ENCODE measurements at regions not wholly inside any gene's neighbourhood (a gene's known extent, or its start where the extent isn't known, plus 50 kb on each side); places are given as distances from the start of the nearest gene placed in this dataset.

- Histone ChIP-seq H3K9me3 (ENCODE audit: insufficient read depth, low read depth, low read length) (no peaks in the 10 kb centered on the region), H3K79me2 (ENCODE audit: control insufficient read depth, insufficient read depth, low read length, poor library complexity) (no peaks in the 10 kb centered on the region), H3K27me3 (ENCODE audit: insufficient read depth, low read length) (no peaks in the 10 kb centered on the region), H3K18ac (ENCODE audit: low read length) (no peak overlapping the region), H2AK5ac (ENCODE audit: low read length) (no peak overlapping the region), H2BK12ac (ENCODE audit: low read length) (no peak overlapping the region), H3K14ac (ENCODE audit: low read length) (no peak overlapping the region), H2BK5ac (ENCODE audit: low read depth, low read length, poor library complexity) (no peak overlapping the region), H3K23ac (ENCODE audit: low read length) (no peak overlapping the region), H3K4me1 (ENCODE audit: control insufficient read depth in 1 of 2, insufficient read depth in 2 of 2, low read length in 2 of 2) (no peaks in the 10 kb centered on the region), H3K79me1 (ENCODE audit: low read length) (no peaks in the 10 kb centered on the region), H3K36me3 (ENCODE audit: control insufficient read depth in 1 of 2, insufficient read depth in 2 of 2, low read length in 2 of 2) (no peaks in the 10 kb centered on the region), H4K91ac (ENCODE audit: low read depth, low read length) (no peak overlapping the region), H3K4me2 (ENCODE audit: low read length) (no peak overlapping the region), H3K4me3 (ENCODE audit: low read depth, low read length) (no peak overlapping the region), H3K27ac (ENCODE audit: low read depth, low read length) (no peak overlapping the region), H2AFZ (ENCODE audit: insufficient read depth, low read length, poor library complexity) (no peak overlapping the region), H3K4ac (ENCODE audit: low read depth, low read length) (no peak overlapping the region), H4K12ac (ENCODE audit: low read depth, low read length) (no peak overlapping the region), H2BK120ac (ENCODE audit: insufficient read depth, low read length, poor library complexity) (no peak overlapping the region), H4K8ac (ENCODE audit: low read depth, low read length) (no peak overlapping the region), H3K9ac (ENCODE audit: low read length) (no peak overlapping the region)
- no peak for DNase-seq
- WGBS (ENCODE audit: extremely low coverage, insufficient coverage, insufficient read length) = no CpG with 5 or more reads among the region's 1 CpG
Measured at GRCh38 chr13:90365130-90365529, 982.4 kb upstream of the MIR17HG start.

GRCh38 chr13:90374168-90374567 is 973.3 kb upstream of the MIR17HG start:
- Histone ChIP-seq H3K79me2 (ENCODE audit: control insufficient read depth, insufficient read depth, low read length, poor library complexity) (no peaks in the 10 kb centered on the region), H3K79me1 (ENCODE audit: low read length) (no peaks in the 10 kb centered on the region), H3K9me3 (ENCODE audit: insufficient read depth, low read depth, low read length) (no peaks in the 10 kb centered on the region), H4K91ac (ENCODE audit: low read depth, low read length) (no peak overlapping the region), H4K12ac (ENCODE audit: low read depth, low read length) (no peak overlapping the region), H4K8ac (ENCODE audit: low read depth, low read length) (no peak overlapping the region), H2BK5ac (ENCODE audit: low read depth, low read length, poor library complexity) (no peak overlapping the region), H2BK12ac (ENCODE audit: low read length) (no peak overlapping the region), H3K27me3 (ENCODE audit: insufficient read depth, low read length) (no peaks in the 10 kb centered on the region), H3K14ac (ENCODE audit: low read length) (no peak overlapping the region), H3K27ac (ENCODE audit: low read depth, low read length) (no peak overlapping the region), H3K18ac (ENCODE audit: low read length) (no peak overlapping the region), H2BK120ac (ENCODE audit: insufficient read depth, low read length, poor library complexity) (no peak overlapping the region), H3K4me2 (ENCODE audit: low read length) (no peak overlapping the region), H3K36me3 (ENCODE audit: control insufficient read depth in 1 of 2, insufficient read depth in 2 of 2, low read length in 2 of 2) (no peaks in the 10 kb centered on the region), H3K4me3 (ENCODE audit: low read depth, low read length) (no peak overlapping the region), H3K4me1 (ENCODE audit: control insufficient read depth in 1 of 2, insufficient read depth in 2 of 2, low read length in 2 of 2) (no peaks in the 10 kb centered on the region), H2AFZ (ENCODE audit: insufficient read depth, low read length, poor library complexity) (no peak overlapping the region), H3K23ac (ENCODE audit: low read length) (no peak overlapping the region), H2AK5ac (ENCODE audit: low read length) (no peak overlapping the region), H3K4ac (ENCODE audit: low read depth, low read length) (no peak overlapping the region), H3K9ac (ENCODE audit: low read length) (no peak overlapping the region)
- DNase-seq = no peak

- Histone ChIP-seq H2AFZ (ENCODE audit: insufficient read depth, low read length, poor library complexity) (no peak overlapping the region), H3K23ac (ENCODE audit: low read length) (no peak overlapping the region), H4K12ac (ENCODE audit: low read depth, low read length) (no peak overlapping the region), H2BK12ac (ENCODE audit: low read length) (no peak overlapping the region), H3K4me3 (ENCODE audit: low read depth, low read length) (no peak overlapping the region), H3K9me3 (ENCODE audit: insufficient read depth, low read depth, low read length) (no peaks in the 10 kb centered on the region), H3K79me2 (ENCODE audit: control insufficient read depth, insufficient read depth, low read length, poor library complexity) (no peaks in the 10 kb centered on the region), H3K36me3 (ENCODE audit: control insufficient read depth in 1 of 2, insufficient read depth in 2 of 2, low read length in 2 of 2) (no peaks in the 10 kb centered on the region), H2BK5ac (ENCODE audit: low read depth, low read length, poor library complexity) (no peak overlapping the region), H3K18ac (ENCODE audit: low read length) (no peak overlapping the region), H4K91ac (ENCODE audit: low read depth, low read length) (no peak overlapping the region), H2AK5ac (ENCODE audit: low read length) (no peak overlapping the region), H3K79me1 (ENCODE audit: low read length) (no peaks in the 10 kb centered on the region), H3K14ac (ENCODE audit: low read length) (no peak overlapping the region), H2BK120ac (ENCODE audit: insufficient read depth, low read length, poor library complexity) (no peak overlapping the region), H3K27ac (ENCODE audit: low read depth, low read length) (no peak overlapping the region), H3K4me1 (ENCODE audit: control insufficient read depth in 1 of 2, insufficient read depth in 2 of 2, low read length in 2 of 2) (no peaks in the 10 kb centered on the region), H3K4me2 (ENCODE audit: low read length) (no peak overlapping the region), H4K8ac (ENCODE audit: low read depth, low read length) (no peak overlapping the region), H3K4ac (ENCODE audit: low read depth, low read length) (no peak overlapping the region), H3K9ac (ENCODE audit: low read length) (no peak overlapping the region), H3K27me3 (ENCODE audit: insufficient read depth, low read length) (no peaks in the 10 kb centered on the region)
- no peak for DNase-seq
- WGBS (ENCODE audit: extremely low coverage, insufficient coverage, insufficient read length) = no CpG with 5 or more reads among the region's 4 CpGs
Measured at GRCh38 chr13:90375851-90376250, 971.6 kb upstream of the MIR17HG start.

- H2BK120ac ChIP-seq (ENCODE audit: insufficient read depth, low read length, poor library complexity) = no peak overlapping the region
- H3K23ac ChIP-seq (ENCODE audit: low read length) = no peak overlapping the region
- no peak overlapping the region for H3K4me3 ChIP-seq (ENCODE audit: low read depth, low read length)
- no peak overlapping the region for H3K18ac ChIP-seq (ENCODE audit: low read length)
- H2AFZ ChIP-seq (ENCODE audit: insufficient read depth, low read length, poor library complexity) = no peak overlapping the region
- H2BK12ac ChIP-seq (ENCODE audit: low read length) = no peak overlapping the region
- H3K79me2 ChIP-seq (ENCODE audit: control insufficient read depth, insufficient read depth, low read length, poor library complexity) = no peaks in the 10 kb centered on the region
- H2AK5ac ChIP-seq (ENCODE audit: low read length) = no peak overlapping the region
- no peaks in the 10 kb centered on the region for H3K4me1 ChIP-seq (ENCODE audit: control insufficient read depth in 1 of 2, insufficient read depth in 2 of 2, low read length in 2 of 2)
- no peak overlapping the region for H4K91ac ChIP-seq (ENCODE audit: low read depth, low read length)
- H3K4me2 ChIP-seq (ENCODE audit: low read length) = no peak overlapping the region
- no peak overlapping the region for H3K27ac ChIP-seq (ENCODE audit: low read depth, low read length)
- no peaks in the 10 kb centered on the region for H3K27me3 ChIP-seq (ENCODE audit: insufficient read depth, low read length)
- H3K14ac ChIP-seq (ENCODE audit: low read length) = no peak overlapping the region
- H3K9me3 ChIP-seq (ENCODE audit: insufficient read depth, low read depth, low read length) = no peaks in the 10 kb centered on the region
- H3K4ac ChIP-seq (ENCODE audit: low read depth, low read length) = no peak overlapping the region
- no peaks in the 10 kb centered on the region for H3K36me3 ChIP-seq (ENCODE audit: control insufficient read depth in 1 of 2, insufficient read depth in 2 of 2, low read length in 2 of 2)
- no peaks in the 10 kb centered on the region for H3K79me1 ChIP-seq (ENCODE audit: low read length)
- no peak overlapping the region for H4K8ac ChIP-seq (ENCODE audit: low read depth, low read length)
- WGBS (ENCODE audit: extremely low coverage, insufficient coverage, insufficient read length) = no CpG with 5 or more reads among the region's 1 CpG
- DNase-seq = no peak
- H4K12ac ChIP-seq (ENCODE audit: low read depth, low read length) = no peak overlapping the region
- no peak overlapping the region for H3K9ac ChIP-seq (ENCODE audit: low read length)
- no peak overlapping the region for H2BK5ac ChIP-seq (ENCODE audit: low read depth, low read length, poor library complexity)
Measured at GRCh38 chr13:90382425-90382824, 965.1 kb upstream of the MIR17HG start.

All from trophoblast cell (in vitro differentiated cells and primary cell).